ENCODE measurements at regions not wholly inside any gene's neighbourhood (a gene's known extent, or its start where the extent isn't known, plus 50 kb on each side); places are given as distances from the start of the nearest gene placed in this dataset.

DNA sequence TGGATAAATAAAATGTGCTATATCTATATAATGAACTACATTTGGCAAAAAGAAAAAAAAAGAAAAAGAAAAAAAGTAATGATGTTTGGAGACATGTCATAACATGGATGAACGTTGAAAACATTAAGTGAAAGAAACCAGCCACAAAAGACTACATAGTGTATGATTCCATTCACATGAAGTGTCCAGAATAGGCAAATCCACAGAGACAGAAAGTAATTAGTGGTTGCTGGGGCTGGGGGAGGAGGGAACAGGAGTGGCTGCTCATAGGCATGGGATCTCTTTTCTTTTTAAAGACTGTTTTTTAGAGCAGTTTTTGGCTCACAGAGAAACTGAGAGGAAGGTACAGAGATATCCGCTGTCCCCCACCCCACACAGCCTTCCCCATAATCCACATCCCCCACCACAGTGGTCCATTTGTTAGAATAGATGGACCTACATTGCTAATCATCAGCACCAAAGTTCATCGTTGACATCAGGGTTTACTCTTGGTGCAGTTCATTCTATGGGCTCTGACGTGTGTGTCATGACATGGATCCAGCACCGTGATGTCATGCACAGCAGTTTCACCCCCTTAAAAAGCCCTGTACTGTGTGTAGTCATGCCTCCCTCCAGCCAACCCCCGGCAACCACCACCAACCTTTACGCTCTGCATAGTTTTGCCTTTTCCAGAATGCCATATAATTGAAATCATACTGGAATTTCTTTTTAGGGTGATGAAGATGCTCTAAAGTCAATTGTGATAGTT lies 240.9 kb upstream of the RREB1 start:
- DNase-seq (ENCODE audit: low read depth), result peak; percentile 34
- no peak overlapping the region for H3K4me3 ChIP-seq (ENCODE audit: low read depth, low read length)
- TF ChIP-seq, protein P1, sequence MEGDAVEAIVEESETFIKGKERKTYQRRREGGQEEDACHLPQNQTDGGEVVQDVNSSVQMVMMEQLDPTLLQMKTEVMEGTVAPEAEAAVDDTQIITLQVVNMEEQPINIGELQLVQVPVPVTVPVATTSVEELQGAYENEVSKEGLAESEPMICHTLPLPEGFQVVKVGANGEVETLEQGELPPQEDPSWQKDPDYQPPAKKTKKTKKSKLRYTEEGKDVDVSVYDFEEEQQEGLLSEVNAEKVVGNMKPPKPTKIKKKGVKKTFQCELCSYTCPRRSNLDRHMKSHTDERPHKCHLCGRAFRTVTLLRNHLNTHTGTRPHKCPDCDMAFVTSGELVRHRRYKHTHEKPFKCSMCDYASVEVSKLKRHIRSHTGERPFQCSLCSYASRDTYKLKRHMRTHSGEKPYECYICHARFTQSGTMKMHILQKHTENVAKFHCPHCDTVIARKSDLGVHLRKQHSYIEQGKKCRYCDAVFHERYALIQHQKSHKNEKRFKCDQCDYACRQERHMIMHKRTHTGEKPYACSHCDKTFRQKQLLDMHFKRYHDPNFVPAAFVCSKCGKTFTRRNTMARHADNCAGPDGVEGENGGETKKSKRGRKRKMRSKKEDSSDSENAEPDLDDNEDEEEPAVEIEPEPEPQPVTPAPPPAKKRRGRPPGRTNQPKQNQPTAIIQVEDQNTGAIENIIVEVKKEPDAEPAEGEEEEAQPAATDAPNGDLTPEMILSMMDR (IDR thresholded peaks at IDR 0.05; ENCODE audit: insufficient read depth, low read depth, low read length), result no peak

DNA sequence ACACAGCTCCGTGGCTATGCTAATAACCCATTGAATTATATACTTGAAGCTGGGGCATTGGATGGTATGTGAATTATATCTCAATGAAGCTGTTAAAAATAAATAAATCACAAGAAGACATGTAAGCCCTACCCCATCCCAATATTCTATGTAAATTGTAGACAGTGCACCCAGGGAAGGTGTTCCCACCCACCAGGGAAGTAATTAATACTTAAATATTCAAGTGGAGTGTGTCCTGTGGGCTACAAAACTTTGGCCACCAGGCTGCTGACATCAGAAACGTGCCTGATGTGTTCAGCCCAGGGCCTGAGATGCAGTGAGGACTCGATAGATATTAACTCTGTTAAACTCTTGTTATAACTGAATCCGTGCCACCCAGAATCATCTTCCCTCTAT lies 240.4 kb upstream of the RREB1 start:
- H3K4me3 ChIP-seq (ENCODE audit: low read depth, low read length), result no peak overlapping the region
- DNase-seq (ENCODE audit: low read depth), result no peak
- TF ChIP-seq, protein P1 (IDR thresholded peaks at IDR 0.05; ENCODE audit: insufficient read depth, low read depth, low read length), result no peak

DNA sequence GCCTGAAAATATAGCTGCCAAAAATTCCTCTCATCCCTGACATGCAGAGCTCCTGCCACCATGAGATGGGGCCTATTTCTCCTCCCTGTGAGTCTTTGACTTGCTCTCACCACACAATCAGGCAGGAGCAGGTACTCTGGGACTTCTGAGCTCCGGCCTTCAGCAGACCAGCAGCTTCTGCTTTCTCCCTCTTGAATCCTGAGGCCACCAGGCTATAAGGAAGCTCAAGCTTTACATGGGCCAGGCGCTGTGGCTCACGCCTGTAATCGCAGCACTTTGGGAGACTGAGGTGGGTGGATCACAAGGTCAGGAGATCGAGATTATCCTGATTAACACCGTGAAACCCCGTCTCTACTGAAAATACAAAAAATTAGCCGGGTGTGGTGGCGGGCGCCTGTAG lies 238.7 kb upstream of the RREB1 start:
- DNase-seq (ENCODE audit: low read depth), result no peak
- H3K4me3 ChIP-seq (ENCODE audit: low read depth, low read length), result no peak overlapping the region
- TF ChIP-seq, protein P1 (IDR thresholded peaks at IDR 0.05; ENCODE audit: insufficient read depth, low read depth, low read length), result no peak

DNA sequence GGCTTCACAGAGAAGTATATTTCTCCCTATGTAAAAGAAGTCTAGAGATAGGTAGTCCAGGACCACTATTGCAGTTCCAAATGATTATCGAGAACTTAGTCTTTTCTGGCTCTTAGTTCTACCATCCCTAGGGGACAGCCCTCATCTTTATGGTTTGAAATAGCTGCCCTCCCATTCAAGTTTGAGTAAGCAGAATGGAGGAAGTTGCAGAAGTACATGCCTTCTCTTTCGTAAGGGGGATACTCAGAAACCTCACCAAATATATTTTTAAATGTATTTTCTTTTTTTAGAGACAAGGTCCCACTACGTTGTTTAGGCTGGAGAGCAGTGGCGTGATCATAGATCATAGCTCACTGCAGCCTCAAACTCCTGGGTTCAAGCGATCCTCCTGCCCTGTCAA lies 236.8 kb upstream of the RREB1 start:
- H3K4me3 ChIP-seq (ENCODE audit: low read depth, low read length), result no peak overlapping the region
- TF ChIP-seq, protein P1 (IDR thresholded peaks at IDR 0.05; ENCODE audit: insufficient read depth, low read depth, low read length), result no peak
- no peak for DNase-seq (ENCODE audit: low read depth)

DNA sequence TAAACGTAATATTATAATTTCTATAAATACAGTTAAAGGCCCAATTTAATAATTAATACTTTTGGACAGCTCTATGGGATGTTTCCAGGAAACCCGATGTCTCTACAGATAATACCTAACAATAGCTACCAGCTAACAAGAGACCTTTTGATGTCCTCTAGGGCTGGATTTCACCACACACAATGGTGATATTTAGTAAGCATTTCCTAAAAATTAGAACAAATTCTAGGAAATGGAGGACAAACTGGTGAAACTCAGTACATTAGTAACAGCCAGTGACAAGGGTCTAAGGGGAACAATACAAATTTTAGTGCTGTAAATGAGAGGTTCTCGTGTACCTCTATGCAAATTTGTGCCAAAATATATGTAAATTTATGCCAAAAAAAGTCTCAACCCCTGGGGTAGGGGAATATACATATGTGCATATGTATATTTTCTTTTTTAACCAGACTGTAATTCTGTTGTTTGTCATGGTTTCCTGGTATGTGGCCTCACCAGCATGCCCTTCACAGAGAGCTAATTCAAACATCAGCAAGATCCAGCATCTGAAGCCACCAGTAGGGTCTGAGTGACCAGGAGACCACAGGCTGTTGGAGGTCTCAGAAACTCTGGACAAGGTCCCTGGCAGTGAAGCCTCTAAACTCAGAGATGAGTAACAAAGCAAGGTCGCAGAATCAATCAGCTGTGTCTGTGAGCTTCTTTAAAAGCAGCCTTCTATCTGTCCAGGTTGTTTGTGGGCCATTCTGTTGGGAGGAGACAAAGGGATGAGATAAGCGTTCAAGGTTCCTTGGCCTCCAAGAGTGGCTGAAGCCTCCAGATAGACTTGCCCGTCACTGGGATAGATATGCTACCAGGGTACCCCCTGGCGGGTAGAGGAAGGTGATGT lies 235.1 kb upstream of the RREB1 start:
- DNase-seq (ENCODE audit: low read depth), result no peak
- TF ChIP-seq, protein P1 (IDR thresholded peaks at IDR 0.05; ENCODE audit: insufficient read depth, low read depth, low read length), result no peak
- no peak overlapping the region for H3K4me3 ChIP-seq (ENCODE audit: low read depth, low read length)

DNA sequence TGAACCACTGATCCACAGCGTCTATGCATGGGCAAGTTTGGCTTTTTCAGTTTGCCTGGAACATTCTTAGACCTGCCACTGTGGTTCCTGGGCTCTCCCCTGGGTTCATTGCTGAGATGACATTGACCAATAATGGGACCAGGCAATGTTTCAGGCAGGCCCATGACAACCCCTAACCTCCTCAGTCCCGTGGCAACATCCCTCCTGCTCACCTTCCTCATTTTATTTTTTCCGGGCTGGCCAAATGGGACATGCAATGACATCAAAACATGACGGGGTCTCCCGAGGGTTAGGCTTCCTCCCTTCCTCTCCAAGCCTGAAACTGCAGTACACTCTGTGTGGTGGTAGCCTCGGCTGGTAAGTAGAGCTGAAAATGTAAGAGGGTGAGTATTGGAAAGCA lies 234.0 kb upstream of the RREB1 start:
- DNase-seq (ENCODE audit: low read depth), result no peak
- TF ChIP-seq, protein P1 (IDR thresholded peaks at IDR 0.05; ENCODE audit: insufficient read depth, low read depth, low read length), result no peak
- no peak overlapping the region for H3K4me3 ChIP-seq (ENCODE audit: low read depth, low read length)

Data from fibroblast of villous mesenchyme (primary cell).